HCT116 (cell line): ENCODE measurements at regions not wholly inside any gene's neighbourhood (a gene's known extent, or its start where the extent isn't known, plus 50 kb on each side); places are given as distances from the start of the nearest gene placed in this dataset.

Source experiments
- ATAC-seq: fragments of 200-7000 bp; cut with Tn5 transposase; 2 replicates; pipeline ENCODE4 v1.9.1; 2020; ENCODE audit warnings: mild to moderate bottlenecking, moderate library complexity
- BruUV-seq: library from RNA; stranded (reverse); fragments of 400-500 nt; replicated peaks from 2 replicates; lab custom pipeline; 2021; lab: Mats Ljungman, UMichigan
- CTCF ChIA-PET: fragments of 300-600 bp; sonication (Branson Sonifier 250); formaldehyde crosslinking; loops from one replicate; lab custom pipeline; 2021; ENCODE audit warnings: antibody characterized with exemption; lab: Charles Lee
- POLR2A ChIA-PET: fragments of 300-600, 350-600 bp; sonication (Branson Sonifier 250); formaldehyde crosslinking; loops from one replicate; lab custom pipeline; 2021; ENCODE audit warnings: antibody characterized with exemption; lab: Charles Lee
- RAD21 ChIA-PET, 2 experiments: fragments of 300-600 bp; sonication (Branson Sonifier 250); formaldehyde crosslinking; loops; one replicate each; lab custom pipeline; 2023; ENCODE audit warnings: low total read pairs in 2 of 2; ENCODE audit not compliant: uncharacterized antibody in 2 of 2, unreplicated experiment in 2 of 2, low non-redundant PET in 1 of 2; lab: Charles Lee
- DNase-seq: peaks from one replicate; pipeline ENCODE4 v3.0.0-alpha.2; 2010; ENCODE audit warnings: low read depth, low spot score
- H2AFZ ChIP-seq: fragments of 200-600 bp; shearing (Covaris generic), sonication (generic); 2 replicates; pipeline ENCODE4 v1.6.1; 2017; ENCODE audit warnings: low read depth, mixed run types, mixed read lengths, antibody characterized with exemption, low read length; ENCODE audit not compliant: poor library complexity, severe bottlenecking
- H3K27ac ChIP-seq: 2 replicates; pipeline ENCODE4 v1.5.1; 2012; ENCODE audit warnings: low read depth, low read length
- H3K27me3 ChIP-seq: fragments of 200-600 bp; sonication (generic); 2 replicates; pipeline ENCODE4 v1.6.1; 2016; ENCODE audit warnings: mixed run types, low read length, mixed read lengths; ENCODE audit not compliant: insufficient read depth
- H3K36me3 ChIP-seq, 2 experiments: fragments of 200-500 bp in 1 of 2; fragments of 200-600 bp in 1 of 2; sonication (Bioruptor generic) in 1 of 2; sonication (generic) in 1 of 2; 2 replicates each; pipeline versions ENCODE4 v1.5.1 to v1.6.1; 2014 to 2016; ENCODE audit warnings: low read length in 2 of 2, inconsistent platforms in 1 of 2, mixed read lengths in 1 of 2, mixed run types in 1 of 2; ENCODE audit not compliant: insufficient read depth in 2 of 2, control insufficient read depth in 1 of 2
- H3K4me1 ChIP-seq, 2 experiments: fragments of 200-600 bp in 1 of 2; sonication (generic) in 1 of 2; 2 replicates each; pipeline versions ENCODE4 v1.5.1 to v1.6.1; 2012 to 2017; ENCODE audit warnings: low read length in 2 of 2, inconsistent platforms in 1 of 2, mild to moderate bottlenecking in 1 of 2, mixed read lengths in 1 of 2, mixed run types in 1 of 2, moderate library complexity in 1 of 2; ENCODE audit not compliant: insufficient read depth in 2 of 2, control insufficient read depth in 1 of 2
- H3K4me2 ChIP-seq: fragments of 200-600 bp; sonication (generic); 2 replicates; pipeline ENCODE4 v1.6.1; 2017; ENCODE audit warnings: mixed run types, low read length, mixed read lengths
- H3K4me3 ChIP-seq, 2 experiments: fragments of 200-600 bp in 1 of 2; sonication (generic) in 1 of 2; replicated peaks in 1 of 2; 2 replicates each; pipeline ENCODE4 v1.5.1; 2011 to 2016; ENCODE audit warnings: low read length in 2 of 2, control low read depth in 1 of 2, low read depth in 1 of 2, mild to moderate bottlenecking in 1 of 2, mixed read lengths in 1 of 2, mixed run types in 1 of 2
- H3K79me2 ChIP-seq: fragments of 200-600 bp; sonication (generic); 2 replicates; pipeline ENCODE4 v1.6.1; 2017; ENCODE audit warnings: mild to moderate bottlenecking, mixed run types, low read length, moderate library complexity, mixed read lengths; ENCODE audit not compliant: insufficient read depth
- H3K9ac ChIP-seq: fragments of 200-600 bp; sonication (generic); 2 replicates; pipeline ENCODE4 v1.6.1; 2016; ENCODE audit warnings: low read length, mixed read lengths
- H3K9me2 ChIP-seq: fragments of 200-600 bp; sonication (generic), shearing (Covaris generic); 2 replicates; pipeline ENCODE4 v1.6.1; 2017; ENCODE audit warnings: mixed run types, mild to moderate bottlenecking, moderate library complexity; ENCODE audit not compliant: insufficient read depth
- H3K9me3 ChIP-seq, 2 experiments: fragments of 200-500 bp in 1 of 2; fragments of 200-600 bp in 1 of 2; sonication (Bioruptor generic) in 1 of 2; sonication (generic) in 1 of 2; 2 replicates each; pipeline ENCODE4 v1.6.1; 2014 to 2017; ENCODE audit warnings: low read length in 2 of 2, mixed read lengths in 2 of 2, inconsistent platforms in 1 of 2, low read depth in 1 of 2, mild to moderate bottlenecking in 1 of 2, mixed run types in 1 of 2, moderate library complexity in 1 of 2; ENCODE audit not compliant: control insufficient read depth in 1 of 2, insufficient read depth in 1 of 2
- H4K20me1 ChIP-seq: fragments of 200-600 bp; sonication (generic), shearing (Covaris generic); 2 replicates; pipeline ENCODE4 v1.6.1; 2017; ENCODE audit warnings: mixed run types, mild to moderate bottlenecking, moderate library complexity; ENCODE audit not compliant: insufficient read depth
- CBX3 ChIP-seq: IDR thresholded peaks from 2 replicates; pipeline ENCODE4 v1.6.1; 2012; ENCODE audit warnings: low read depth
- CEBPB ChIP-seq: IDR thresholded peaks from 2 replicates; pipeline ENCODE4 v1.6.1; 2012; ENCODE audit warnings: low read depth
- ELF1 ChIP-seq: IDR thresholded peaks from 2 replicates; pipeline ENCODE4 v1.6.1; 2012; ENCODE audit warnings: low read depth, borderline replicate concordance
- EZH2 ChIP-seq: fragments of 200-600 bp; sonication (generic); IDR thresholded peaks from 2 replicates; pipeline ENCODE4 v1.6.1; 2017; ENCODE audit warnings: antibody characterized with exemption, mixed run types
- EZH2phosphoT487 ChIP-seq: fragments of 200-600 bp; IDR thresholded peaks from 2 replicates; pipeline ENCODE4 v1.6.1; 2018; ENCODE audit warnings: antibody characterized with exemption, borderline replicate concordance
- JUND ChIP-seq: IDR thresholded peaks from 2 replicates; pipeline ENCODE4 v1.6.1; 2012
- POLR2A ChIP-seq: IDR thresholded peaks from 2 replicates; pipeline ENCODE4 v1.7.0; 2011; ENCODE audit warnings: borderline replicate concordance; ENCODE audit not compliant: insufficient read depth, insufficient read length; ENCODE audit errors: extremely low read depth
- SIN3A ChIP-seq: IDR thresholded peaks from 2 replicates; pipeline ENCODE4 v1.6.1; 2012; ENCODE audit warnings: low read depth
- SP1 ChIP-seq: IDR thresholded peaks from 2 replicates; pipeline ENCODE4 v1.6.1; 2012; ENCODE audit warnings: low read depth
- TCF7L2 ChIP-seq: IDR thresholded peaks from 2 replicates; pipeline ENCODE4 v1.7.0; 2011; ENCODE audit warnings: borderline replicate concordance, inconsistent platforms; ENCODE audit not compliant: insufficient read depth, insufficient read length; ENCODE audit errors: extremely low read depth
- YY1 ChIP-seq: IDR thresholded peaks from 2 replicates; pipeline ENCODE4 v1.6.1; 2011; ENCODE audit warnings: low read length, low read depth, moderate library complexity, mild to moderate bottlenecking; ENCODE audit not compliant: insufficient replicate concordance; ENCODE audit errors: extremely low read depth
- ZFX ChIP-seq: fragments of 450-650 bp; IDR thresholded peaks from 2 replicates; pipeline ENCODE4 v1.6.1; 2017
- intact Hi-C: fragments of 100-400 bp; cut with micrococcal nuclease; formaldehyde crosslinking; loops from 2 replicates; pipeline ENCODE4 v1.10.0; 2022
- TF ChIP-seq, protein P1 (sequence below): IDR thresholded peaks from 2 replicates; pipeline ENCODE4 v1.6.1; 2011; ENCODE audit warnings: mild to moderate bottlenecking, low read length, moderate library complexity; ENCODE audit not compliant: insufficient replicate concordance; ENCODE audit errors: extremely low read depth
- TF ChIP-seq, protein P2 (sequence below): IDR thresholded peaks from 2 replicates; pipeline ENCODE4 v1.6.1; 2012
- TF ChIP-seq, protein P3 (sequence below): IDR thresholded peaks from 2 replicates; pipeline ENCODE4 v1.6.1; 2012; ENCODE audit warnings: low read depth
- TF ChIP-seq, protein P4 (sequence below): IDR thresholded peaks from 2 replicates; pipeline ENCODE4 v1.6.1; 2012

DNA sequence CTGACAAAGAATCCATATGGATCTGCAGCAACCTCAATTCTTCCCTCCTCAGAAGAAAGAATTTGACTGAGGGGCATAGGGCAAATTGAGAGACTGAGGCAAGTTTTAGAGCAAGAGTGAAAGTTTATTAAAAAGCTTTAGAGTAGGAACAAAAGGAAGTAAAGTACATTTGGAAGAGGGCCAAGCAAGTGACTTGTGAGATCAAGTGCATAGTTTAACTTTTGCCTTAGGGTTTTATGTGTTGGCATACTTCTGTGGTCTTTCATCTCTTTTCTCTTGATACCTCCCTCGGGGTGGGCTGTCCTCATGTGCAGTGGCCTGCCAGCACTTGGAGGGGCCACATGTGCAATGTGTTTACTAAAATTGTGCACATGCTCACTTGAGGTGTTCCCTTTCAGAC is 98.0 kb upstream of the MAGEB16 start:
- no peak overlapping the region for H3K4me3 ChIP-seq

More for the DNA sequence above, 98.0 kb upstream of the MAGEB16 start:
- BruUV-seq = no TSS peak
- Histone ChIP-seq H3K27ac (no peak overlapping the region), H3K79me2 (no peaks in the 10 kb centered on the region), H3K9me2 (no peaks in the 10 kb centered on the region), H3K4me2 (no peak overlapping the region), H3K27me3 (no peaks in the 10 kb centered on the region), H3K9me3 (no peaks in the 10 kb centered on the region), H4K20me1 (no peaks in the 10 kb centered on the region), H3K4me1 (no peaks in the 10 kb centered on the region)
- POLR2A ChIA-PET = no interaction called here
- RAD21 ChIA-PET = no interaction called here
- TF ChIP-seq CEBPB (no peak), ZFX (no peak), JUND (no peak), ELF1 (no peak), YY1 (no peak), EZH2phosphoT487 (no peak), EZH2 (no peak), TCF7L2 (no peak), SIN3A (no peak), SP1 (no peak), CBX3 (no peak), POLR2A (no peak)
- TF ChIP-seq, protein P1, sequence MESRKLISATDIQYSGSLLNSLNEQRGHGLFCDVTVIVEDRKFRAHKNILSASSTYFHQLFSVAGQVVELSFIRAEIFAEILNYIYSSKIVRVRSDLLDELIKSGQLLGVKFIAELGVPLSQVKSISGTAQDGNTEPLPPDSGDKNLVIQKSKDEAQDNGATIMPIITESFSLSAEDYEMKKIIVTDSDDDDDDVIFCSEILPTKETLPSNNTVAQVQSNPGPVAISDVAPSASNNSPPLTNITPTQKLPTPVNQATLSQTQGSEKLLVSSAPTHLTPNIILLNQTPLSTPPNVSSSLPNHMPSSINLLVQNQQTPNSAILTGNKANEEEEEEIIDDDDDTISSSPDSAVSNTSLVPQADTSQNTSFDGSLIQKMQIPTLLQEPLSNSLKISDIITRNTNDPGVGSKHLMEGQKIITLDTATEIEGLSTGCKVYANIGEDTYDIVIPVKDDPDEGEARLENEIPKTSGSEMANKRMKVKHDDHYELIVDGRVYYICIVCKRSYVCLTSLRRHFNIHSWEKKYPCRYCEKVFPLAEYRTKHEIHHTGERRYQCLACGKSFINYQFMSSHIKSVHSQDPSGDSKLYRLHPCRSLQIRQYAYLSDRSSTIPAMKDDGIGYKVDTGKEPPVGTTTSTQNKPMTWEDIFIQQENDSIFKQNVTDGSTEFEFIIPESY = no peak
- TF ChIP-seq, protein P2, sequence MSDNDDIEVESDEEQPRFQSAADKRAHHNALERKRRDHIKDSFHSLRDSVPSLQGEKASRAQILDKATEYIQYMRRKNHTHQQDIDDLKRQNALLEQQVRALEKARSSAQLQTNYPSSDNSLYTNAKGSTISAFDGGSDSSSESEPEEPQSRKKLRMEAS = no peak
- TF ChIP-seq, protein P3, sequence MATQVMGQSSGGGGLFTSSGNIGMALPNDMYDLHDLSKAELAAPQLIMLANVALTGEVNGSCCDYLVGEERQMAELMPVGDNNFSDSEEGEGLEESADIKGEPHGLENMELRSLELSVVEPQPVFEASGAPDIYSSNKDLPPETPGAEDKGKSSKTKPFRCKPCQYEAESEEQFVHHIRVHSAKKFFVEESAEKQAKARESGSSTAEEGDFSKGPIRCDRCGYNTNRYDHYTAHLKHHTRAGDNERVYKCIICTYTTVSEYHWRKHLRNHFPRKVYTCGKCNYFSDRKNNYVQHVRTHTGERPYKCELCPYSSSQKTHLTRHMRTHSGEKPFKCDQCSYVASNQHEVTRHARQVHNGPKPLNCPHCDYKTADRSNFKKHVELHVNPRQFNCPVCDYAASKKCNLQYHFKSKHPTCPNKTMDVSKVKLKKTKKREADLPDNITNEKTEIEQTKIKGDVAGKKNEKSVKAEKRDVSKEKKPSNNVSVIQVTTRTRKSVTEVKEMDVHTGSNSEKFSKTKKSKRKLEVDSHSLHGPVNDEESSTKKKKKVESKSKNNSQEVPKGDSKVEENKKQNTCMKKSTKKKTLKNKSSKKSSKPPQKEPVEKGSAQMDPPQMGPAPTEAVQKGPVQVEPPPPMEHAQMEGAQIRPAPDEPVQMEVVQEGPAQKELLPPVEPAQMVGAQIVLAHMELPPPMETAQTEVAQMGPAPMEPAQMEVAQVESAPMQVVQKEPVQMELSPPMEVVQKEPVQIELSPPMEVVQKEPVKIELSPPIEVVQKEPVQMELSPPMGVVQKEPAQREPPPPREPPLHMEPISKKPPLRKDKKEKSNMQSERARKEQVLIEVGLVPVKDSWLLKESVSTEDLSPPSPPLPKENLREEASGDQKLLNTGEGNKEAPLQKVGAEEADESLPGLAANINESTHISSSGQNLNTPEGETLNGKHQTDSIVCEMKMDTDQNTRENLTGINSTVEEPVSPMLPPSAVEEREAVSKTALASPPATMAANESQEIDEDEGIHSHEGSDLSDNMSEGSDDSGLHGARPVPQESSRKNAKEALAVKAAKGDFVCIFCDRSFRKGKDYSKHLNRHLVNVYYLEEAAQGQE = no peak
- TF ChIP-seq, protein P4, sequence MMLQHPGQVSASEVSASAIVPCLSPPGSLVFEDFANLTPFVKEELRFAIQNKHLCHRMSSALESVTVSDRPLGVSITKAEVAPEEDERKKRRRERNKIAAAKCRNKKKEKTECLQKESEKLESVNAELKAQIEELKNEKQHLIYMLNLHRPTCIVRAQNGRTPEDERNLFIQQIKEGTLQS = no peak
- TF ChIP-seq, all 23 proteins: peak for 0
- intact Hi-C loops = no loop called here
- no peaks in the 10 kb centered on the region for H3K36me3 ChIP-seq
- H3K9ac ChIP-seq = no peak overlapping the region
- no peak for DNase-seq
- H2AFZ ChIP-seq = no peak overlapping the region
- CTCF ChIA-PET = no interaction called here
- ATAC-seq = no peak
